CD4-positive, alpha-beta T cell (primary cell): ENCODE measurements at regions not wholly inside any gene's neighbourhood (a gene's known extent, or its start where the extent isn't known, plus 50 kb on each side); places are given as distances from the start of the nearest gene placed in this dataset.

Experiments used
- ATAC-seq: fragments of 200-7000 bp; cut with Tn5 transposase; one replicate; pipeline ENCODE4 v1.10.0; 2022; ENCODE audit warnings: mild to moderate bottlenecking; ENCODE audit not compliant: poor library complexity
- CTCF ChIA-PET: fragments of 350-600 bp; sonication (Branson Sonifier 250); formaldehyde crosslinking; loops from one replicate; lab custom pipeline; 2021; ENCODE audit warnings: antibody characterized with exemption, inconsistent platforms; lab: Charles Lee
- POLR2A ChIA-PET: fragments of 350-600 bp; sonication (Branson Sonifier 250); formaldehyde crosslinking; loops from one replicate; lab custom pipeline; 2021; ENCODE audit warnings: antibody characterized with exemption, inconsistent platforms; lab: Charles Lee
- DNase-seq, 14 experiments: peaks; one replicate each; pipeline ENCODE4 v3.0.0-alpha.2; 2013 to 2020; ENCODE audit warnings: mixed read lengths in 2 of 14
- H3K27ac ChIP-seq, 2 donors: one replicate each; pipeline versions ENCODE4 v1.5.1 to v1.7.0; 2013; ENCODE audit warnings: low read length in 2 of 2, low read depth in 1 of 2, mild to moderate bottlenecking in 1 of 2
- H3K27me3 ChIP-seq, 2 experiments: 1 replicate in 1 of 2; 2 replicates in 1 of 2; pipeline versions ENCODE4 v1.6.1 to v1.7.0; 2013; ENCODE audit warnings: low read length in 2 of 2, control low read depth in 1 of 2, mild to moderate bottlenecking in 1 of 2, moderate library complexity in 1 of 2; ENCODE audit not compliant: insufficient read depth in 2 of 2, control insufficient read depth in 1 of 2
- H3K36me3 ChIP-seq: one replicate; pipeline ENCODE4 v1.6.1; 2013; ENCODE audit warnings: low read length, control low read depth; ENCODE audit not compliant: insufficient read depth
- H3K4me1 ChIP-seq: one replicate; pipeline ENCODE4 v1.6.1; 2013; ENCODE audit warnings: low read length, control low read depth; ENCODE audit not compliant: insufficient read depth
- H3K4me3 ChIP-seq: one replicate; pipeline ENCODE4 v1.5.1; 2013; ENCODE audit warnings: mild to moderate bottlenecking, low read length, moderate library complexity
- H3K9me3 ChIP-seq, 2 experiments: 1 replicate in 1 of 2; 2 replicates in 1 of 2; pipeline versions ENCODE4 v1.6.1 to v1.7.0; 2013; ENCODE audit warnings: low read length in 2 of 2, mild to moderate bottlenecking in 2 of 2, control low read depth in 1 of 2, moderate library complexity in 1 of 2; ENCODE audit not compliant: control insufficient read depth in 1 of 2, insufficient read depth in 1 of 2
- H3K27ac Mint-ChIP-seq: one replicate; pipeline ENCODE4 v1.8.0; 2020; ENCODE audit warnings: mixed read lengths
- H3K27me3 Mint-ChIP-seq: one replicate; pipeline ENCODE4 v1.8.0; 2021; ENCODE audit warnings: mixed read lengths
- H3K36me3 Mint-ChIP-seq: one replicate; pipeline ENCODE4 v1.8.0; 2021; ENCODE audit warnings: low read depth, mixed read lengths
- H3K4me1 Mint-ChIP-seq: one replicate; pipeline ENCODE4 v1.8.0; 2021; ENCODE audit warnings: low read depth, mixed read lengths
- H3K4me3 Mint-ChIP-seq: one replicate; pipeline ENCODE4 v1.8.0; 2020; ENCODE audit warnings: mild to moderate bottlenecking, mixed read lengths
- H3K9me3 Mint-ChIP-seq: one replicate; pipeline ENCODE4 v1.8.0; 2020; ENCODE audit warnings: mixed read lengths
- CTCF ChIP-seq: fragments of 200-600 bp; IDR thresholded peaks from one replicate; pipeline ENCODE4 v1.8.0; 2022; ENCODE audit warnings: antibody characterized with exemption, mild to moderate bottlenecking
- intact Hi-C, 2 experiments: fragments of 100-400 bp; cut with DNase I in 1 of 2; cut with micrococcal nuclease in 1 of 2; formaldehyde crosslinking; loops; one replicate each; pipeline versions ENCODE4 v1.15.1 to v1.9.0; 2023 to 2025; cut with DNase I, micrococcal nuclease

DNA sequence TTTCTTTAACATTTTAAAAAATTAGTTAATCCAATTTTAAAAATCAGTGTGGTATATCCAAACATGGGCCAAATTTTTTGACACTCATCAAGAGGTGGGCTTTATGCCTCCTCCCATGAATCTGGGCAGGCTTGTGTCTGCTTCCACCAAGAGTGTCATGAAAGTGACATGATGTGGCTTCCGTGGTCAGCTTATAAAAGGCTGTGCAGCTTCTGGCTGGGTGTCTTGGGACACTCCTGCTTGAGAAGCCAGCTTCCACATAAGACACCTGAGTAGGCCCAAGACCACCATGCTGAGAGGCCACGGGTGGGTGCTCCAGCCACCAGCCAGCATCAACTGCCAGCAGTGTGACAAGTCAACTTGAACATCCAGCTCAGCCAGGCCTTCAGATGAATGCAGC lies 74.3 kb upstream of the RUNX3 start:
- H3K27ac ChIP-seq, result no peak overlapping the region
- intact Hi-C loops, result no loop called here
- H3K27me3 Mint-ChIP-seq, result no peaks in the 10 kb centered on the region
- H3K27me3 ChIP-seq, result no peaks in the 10 kb centered on the region
- CTCF ChIA-PET, result interaction anchor here (1.5 kb wide), 1 partner anchor 9 kb away, joined by 3 read pairs; no protein-coding TSS in a partner anchor
- TF ChIP-seq CTCF, result no peak
- POLR2A ChIA-PET, result interaction anchor here (2.1 kb wide), 1 partner anchor 18 kb away, joined by 8 read pairs; no protein-coding TSS in a partner anchor
- H3K4me1 Mint-ChIP-seq, result peaks cover 56% of the 10 kb centered on the region
- no peaks in the 10 kb centered on the region for H3K36me3 Mint-ChIP-seq
- H3K4me3 Mint-ChIP-seq, result no peak overlapping the region
- H3K27ac Mint-ChIP-seq, result no peak overlapping the region
- H3K4me1 ChIP-seq, result peaks cover 37% of the 10 kb centered on the region
- no peaks in the 10 kb centered on the region for H3K9me3 ChIP-seq
- no peaks in the 10 kb centered on the region for H3K36me3 ChIP-seq
- DNase-seq (no peak), ATAC-seq (no peak)
- no peaks in the 10 kb centered on the region for H3K9me3 Mint-ChIP-seq
- H3K4me3 ChIP-seq, result no peak overlapping the region

DNA sequence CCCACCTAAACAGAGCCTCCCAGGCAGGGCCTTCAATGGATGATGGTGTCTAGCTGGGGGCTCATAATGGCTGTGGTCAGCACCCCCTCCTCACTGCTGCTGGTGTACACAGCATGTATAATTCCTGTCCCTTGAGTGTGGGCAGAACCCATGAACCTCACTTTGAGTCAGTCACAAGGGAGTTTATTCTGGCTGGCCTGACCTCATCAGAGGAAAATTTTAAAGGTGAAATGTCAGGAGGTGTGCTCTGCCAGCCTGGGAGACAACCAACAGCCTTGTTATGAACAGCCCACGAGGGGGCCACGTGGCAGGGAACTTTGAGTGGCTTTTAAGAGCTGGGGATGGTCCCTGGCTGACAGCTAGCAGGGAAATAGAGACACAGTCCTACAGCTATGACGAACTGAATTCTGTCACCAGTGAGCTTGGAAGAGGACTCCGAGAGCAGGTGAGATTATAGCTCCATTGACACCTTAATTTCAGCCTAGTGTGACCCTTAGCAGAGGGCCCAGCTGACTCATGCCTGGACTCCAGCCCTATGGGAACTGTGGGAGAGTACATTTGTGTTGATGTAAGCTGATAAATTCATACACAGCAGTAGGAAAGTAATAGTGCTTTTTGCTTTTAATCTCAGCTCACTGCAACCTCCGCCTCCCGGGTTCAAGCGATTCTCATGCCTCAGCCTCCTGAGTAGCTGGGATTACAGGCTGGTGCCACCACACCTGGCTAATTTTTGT lies 73.5 kb upstream of the RUNX3 start:
- Mint-ChIP-seq H3K4me1 (peaks cover 60% of the 10 kb centered on the region), H3K27me3 (no peaks in the 10 kb centered on the region), H3K36me3 (no peaks in the 10 kb centered on the region), H3K27ac (no peak overlapping the region), H3K9me3 (no peaks in the 10 kb centered on the region), H3K4me3 (no peak overlapping the region)
- no peak for DNase-seq
- no peaks in the 10 kb centered on the region for H3K27me3 ChIP-seq
- CTCF ChIA-PET, result interaction anchor here (1.5 to 1.6 kb wide), 2 partner anchors 9 to 11 kb away, joined by 3 to 4 read pairs; no protein-coding TSS in a partner anchor
- H3K4me1 ChIP-seq, result peaks cover 35% of the 10 kb centered on the region
- no peaks in the 10 kb centered on the region for H3K36me3 ChIP-seq
- H3K4me3 ChIP-seq, result no peak overlapping the region
- no peaks in the 10 kb centered on the region for H3K9me3 ChIP-seq
- no peak for TF ChIP-seq CTCF
- POLR2A ChIA-PET, result interaction anchor here (2.1 kb wide), 1 partner anchor 19 kb away, joined by 8 read pairs; no protein-coding TSS in a partner anchor
- H3K27ac ChIP-seq, result no peak overlapping the region
- intact Hi-C loops, result no loop called here
- ATAC-seq, result no peak

DNA sequence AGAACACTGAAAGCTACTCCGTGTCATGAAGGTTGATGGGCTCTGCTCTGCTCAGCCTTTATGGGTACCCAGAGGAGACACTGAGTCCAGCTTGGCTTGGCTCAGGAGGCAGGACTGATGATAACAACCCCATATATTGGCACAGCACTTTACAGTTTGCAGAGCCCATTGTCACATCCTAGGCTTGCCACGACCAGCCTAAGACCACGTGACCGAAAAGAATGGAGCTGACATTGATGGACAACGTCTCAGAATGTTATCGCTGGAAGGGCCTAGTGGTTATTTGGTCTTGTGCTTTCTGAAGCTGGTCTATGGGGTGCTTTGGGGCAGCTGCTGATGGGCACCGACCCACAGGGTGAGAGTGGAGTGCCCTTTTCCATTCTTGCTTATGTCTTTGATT lies 72.9 kb upstream of the RUNX3 start:
- H3K4me3 Mint-ChIP-seq, result no peak overlapping the region
- H3K9me3 ChIP-seq, result no peaks in the 10 kb centered on the region
- intact Hi-C loops, result no loop called here
- H3K9me3 Mint-ChIP-seq, result no peaks in the 10 kb centered on the region
- H3K4me1 ChIP-seq, result peaks cover 36% of the 10 kb centered on the region
- no peaks in the 10 kb centered on the region for H3K27me3 ChIP-seq
- H3K36me3 Mint-ChIP-seq, result no peaks in the 10 kb centered on the region
- DNase-seq, result no peak
- no peak for ATAC-seq
- TF ChIP-seq CTCF, result no peak
- CTCF ChIA-PET, result interaction anchor here (1.6 kb wide), 1 partner anchor 10 kb away, joined by 4 read pairs; no protein-coding TSS in a partner anchor
- peaks cover 56% of the 10 kb centered on the region for H3K4me1 Mint-ChIP-seq
- no peak overlapping the region for H3K4me3 ChIP-seq
- H3K27me3 Mint-ChIP-seq, result no peaks in the 10 kb centered on the region
- H3K27ac Mint-ChIP-seq, result no peak overlapping the region
- POLR2A ChIA-PET, result interaction anchor here (0.8 to 2.1 kb wide), 2 partner anchors 20 to 39 kb away, joined by 3 to 8 read pairs; no protein-coding TSS in a partner anchor
- H3K27ac ChIP-seq, result no peak overlapping the region
- no peaks in the 10 kb centered on the region for H3K36me3 ChIP-seq
